Stimulated activated CD4-positive, alpha-beta T cell treated with anti-CD3 and anti-CD28 coated beads, Interleukin-1b, Interleukin-23, amount 100 ng/mL, for 48 hours (primary cell): ENCODE measurements at regions not wholly inside any gene's neighbourhood (a gene's known extent, or its start where the extent isn't known, plus 50 kb on each side); places are given as distances from the start of the nearest gene placed in this dataset.

Experiments
- DNase-seq: peaks from one replicate; pipeline ENCODE4 v3.0.0-alpha.2; 2020

DNA sequence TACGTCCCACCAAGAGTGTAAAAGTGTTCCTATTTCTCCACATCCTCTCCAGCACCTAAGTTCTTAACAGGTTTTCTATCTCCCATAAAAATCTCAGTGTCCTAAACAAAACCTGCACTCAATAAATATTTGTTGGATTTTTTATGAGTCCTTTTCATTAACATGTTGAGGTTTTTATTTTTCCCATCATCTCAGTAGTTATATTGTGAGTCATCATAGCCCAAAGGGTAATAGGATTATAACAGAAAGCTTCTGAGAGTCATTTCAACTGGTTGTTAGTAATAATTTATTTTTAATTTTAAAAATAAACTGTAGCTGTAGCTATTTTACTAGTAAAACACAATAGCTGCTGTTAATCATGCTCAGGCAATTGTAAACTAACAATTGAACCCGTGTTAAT lies 331.6 kb upstream of the SLC30A5 start:
- DNase-seq: no peak

DNA sequence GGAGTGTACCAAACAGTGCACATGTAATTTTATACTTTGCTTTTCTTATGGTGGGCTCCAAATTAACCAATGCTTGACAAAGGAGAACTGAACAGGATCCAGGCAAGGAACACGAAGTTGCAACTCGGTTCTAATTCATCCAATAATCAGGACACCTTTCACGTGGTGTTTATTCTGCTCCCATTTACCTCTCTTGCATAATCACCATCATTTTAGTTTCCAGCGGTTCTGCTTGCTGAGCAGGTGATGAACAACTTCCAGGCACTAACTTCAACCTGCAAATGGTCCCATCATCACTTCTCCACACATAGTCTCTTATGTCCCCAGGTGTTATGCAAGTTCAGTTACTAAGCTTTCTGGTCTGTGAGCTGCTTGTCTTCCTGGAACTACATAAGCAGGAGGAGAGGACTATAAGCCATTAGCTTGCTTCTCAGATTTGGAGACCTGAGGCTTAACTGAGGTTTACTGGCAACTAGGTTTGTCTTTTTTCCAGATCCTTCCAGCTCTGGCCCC lies 326.8 kb upstream of the SLC30A5 start:
- DNase-seq: no peak

DNA sequence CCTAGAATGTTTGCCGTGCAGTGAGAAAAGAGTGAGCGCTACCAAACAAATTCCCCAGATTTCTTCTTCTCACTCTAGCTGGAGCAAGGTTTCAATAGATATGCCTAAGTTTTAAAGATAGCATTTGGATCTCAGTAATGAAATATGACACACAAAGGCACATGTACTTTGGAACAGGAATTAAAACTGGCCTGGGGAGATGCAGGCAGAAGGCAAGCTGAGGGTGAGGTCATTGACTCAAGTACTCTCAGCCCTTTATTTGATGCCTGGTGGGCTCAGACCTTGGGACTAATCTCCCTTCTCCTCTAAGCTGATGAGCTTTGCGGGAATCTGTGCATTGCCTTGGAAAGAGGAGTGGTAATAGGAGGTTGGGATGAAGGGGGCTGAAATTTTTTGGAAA lies 323.3 kb upstream of the SLC30A5 start:
- DNase-seq: no peak

DNA sequence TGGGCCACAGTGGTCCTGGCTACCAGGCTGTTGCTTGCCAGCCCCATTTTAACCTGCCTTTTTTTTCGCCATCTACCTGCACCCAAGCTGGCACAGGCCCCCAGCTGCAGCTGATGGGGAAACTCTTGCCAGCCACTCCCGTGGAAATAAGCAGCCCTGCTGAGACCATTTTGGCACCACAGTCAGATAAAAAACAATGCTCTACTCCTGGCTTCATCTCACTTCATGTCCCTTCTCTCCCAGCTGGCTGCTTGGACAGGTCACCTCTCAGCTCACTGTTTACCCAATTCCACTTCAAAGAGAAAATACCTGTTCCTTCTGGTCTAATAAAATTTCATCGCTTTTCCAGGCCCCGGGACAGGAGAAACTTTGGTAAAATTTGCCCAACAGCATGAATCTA lies 322.6 kb upstream of the SLC30A5 start:
- no peak for DNase-seq

DNA sequence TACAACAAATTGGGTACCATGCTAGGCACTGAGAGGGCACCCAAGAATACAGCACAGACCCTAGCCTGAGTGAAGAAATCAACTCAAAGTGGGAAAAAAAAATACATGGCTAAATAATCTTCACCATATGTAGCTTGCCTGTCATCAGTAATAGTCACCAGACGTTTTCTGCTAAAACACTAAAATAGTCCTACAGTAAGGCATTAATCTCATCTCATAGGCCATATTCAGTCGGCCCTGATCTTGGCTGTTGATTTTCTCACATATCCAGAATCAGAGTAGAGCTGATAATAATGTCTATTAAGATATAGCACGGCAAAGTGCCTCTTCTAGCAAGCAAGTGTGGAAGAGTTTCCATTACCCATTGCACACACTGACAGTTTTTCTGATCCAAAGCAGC lies 322.1 kb upstream of the SLC30A5 start:
- no peak for DNase-seq

DNA sequence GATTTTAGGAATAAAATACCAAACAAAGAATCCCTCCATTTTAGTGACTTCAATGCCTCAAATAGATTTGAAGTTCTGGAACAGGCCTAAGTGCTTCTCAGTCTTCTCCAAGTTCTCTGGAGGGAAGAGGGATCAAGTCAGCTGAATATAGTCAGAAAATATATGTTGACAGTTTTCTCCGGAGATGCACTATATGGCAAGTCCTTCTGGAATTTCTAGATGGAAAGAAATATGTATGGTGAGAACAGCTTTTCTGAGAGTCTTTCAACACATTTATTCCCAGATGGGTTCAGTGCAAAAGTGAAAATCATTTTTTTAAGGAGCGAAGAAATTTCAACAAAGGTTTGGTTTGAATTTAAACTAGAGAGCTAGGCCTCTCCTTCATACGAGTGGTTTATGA lies 317.4 kb upstream of the SLC30A5 start:
- no peak for DNase-seq

DNA sequence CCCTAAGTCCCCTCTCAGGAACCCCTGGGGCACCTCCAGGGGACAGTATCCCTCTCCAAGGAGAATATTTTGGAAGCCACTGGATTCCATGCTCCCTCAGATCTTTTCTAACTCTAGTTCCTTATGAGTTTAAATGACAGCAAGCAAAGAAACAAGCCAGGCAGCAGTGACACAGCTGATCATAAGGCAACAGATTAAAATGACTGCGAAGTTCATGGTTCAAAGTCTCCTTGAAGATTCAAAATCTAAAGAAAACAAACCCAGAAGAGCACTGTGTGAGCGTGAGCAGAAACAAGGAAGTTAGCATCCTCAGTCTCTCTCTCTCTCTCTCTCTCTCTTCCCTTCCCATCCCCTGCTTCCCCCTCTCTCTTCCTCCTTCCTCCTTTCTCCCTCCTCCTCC lies 316.7 kb upstream of the SLC30A5 start:
- DNase-seq: no peak

DNA sequence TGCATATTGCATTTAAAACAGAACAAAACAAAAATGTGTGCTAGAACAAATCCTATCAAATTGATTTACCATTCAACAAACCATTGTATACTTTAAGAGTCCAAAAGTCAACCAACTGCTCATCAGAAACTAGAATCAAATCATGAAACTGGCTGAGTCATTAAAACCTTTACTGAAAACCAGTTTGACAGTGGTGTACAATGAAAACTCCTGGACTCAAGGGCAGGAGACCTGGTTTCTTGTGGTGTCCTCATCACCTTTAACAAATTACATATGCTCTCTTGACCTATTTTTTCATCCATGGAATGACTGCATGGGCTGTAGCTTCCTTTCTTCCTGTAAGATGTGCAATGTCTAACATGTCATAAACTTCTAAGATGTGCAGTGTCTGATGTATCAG lies 315.3 kb upstream of the SLC30A5 start:
- DNase-seq: no peak

DNA sequence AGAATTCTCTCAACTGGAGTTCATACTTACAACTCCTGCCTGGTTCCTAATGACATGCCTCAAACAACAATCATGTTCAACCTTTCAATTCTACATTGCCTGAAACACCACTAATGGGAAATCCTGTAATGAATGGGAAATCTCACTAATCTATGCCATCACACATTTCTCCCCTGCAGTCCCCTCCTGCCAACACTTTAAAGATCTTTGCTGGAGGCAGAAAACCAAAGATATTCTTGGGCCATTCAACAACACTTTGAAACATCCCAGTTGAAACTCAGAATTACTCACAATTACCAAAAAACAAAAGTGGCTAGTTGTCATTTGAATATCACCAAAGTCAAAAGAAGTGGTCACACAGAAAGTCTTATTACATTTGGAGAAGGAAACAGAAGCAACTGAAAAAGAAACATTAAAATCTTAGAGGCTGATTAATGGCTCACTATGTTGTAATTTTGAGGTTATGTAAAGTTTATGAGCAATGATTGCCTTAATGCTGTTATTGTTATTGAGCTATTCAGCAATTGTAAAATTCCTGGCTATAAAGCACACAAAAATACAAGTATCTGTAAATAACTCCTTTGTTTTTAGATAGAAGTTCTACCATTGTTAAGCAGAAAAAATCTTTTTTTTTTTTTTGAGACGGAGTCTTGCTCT lies 313.4 kb upstream of the SLC30A5 start:
- DNase-seq: no peak

DNA sequence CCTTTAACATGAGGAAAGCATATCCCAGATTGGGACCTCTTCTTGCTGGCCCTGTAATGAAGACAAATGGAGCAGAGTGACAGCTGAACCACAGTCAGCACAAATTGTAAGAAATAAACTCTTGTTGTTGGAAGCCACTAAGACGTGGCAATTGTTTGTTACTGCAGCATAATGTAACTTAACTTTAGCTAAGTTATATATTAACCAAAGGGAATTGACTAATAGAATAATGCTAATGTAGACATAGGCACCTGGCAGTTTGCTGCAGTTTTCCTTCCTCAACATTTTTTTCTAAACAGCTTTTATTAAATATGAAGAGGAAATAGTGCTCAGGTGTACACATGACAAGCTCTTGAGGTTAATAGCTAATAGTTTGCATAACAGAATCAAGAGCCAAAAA lies 300.7 kb upstream of the SLC30A5 start:
- no peak for DNase-seq

DNA sequence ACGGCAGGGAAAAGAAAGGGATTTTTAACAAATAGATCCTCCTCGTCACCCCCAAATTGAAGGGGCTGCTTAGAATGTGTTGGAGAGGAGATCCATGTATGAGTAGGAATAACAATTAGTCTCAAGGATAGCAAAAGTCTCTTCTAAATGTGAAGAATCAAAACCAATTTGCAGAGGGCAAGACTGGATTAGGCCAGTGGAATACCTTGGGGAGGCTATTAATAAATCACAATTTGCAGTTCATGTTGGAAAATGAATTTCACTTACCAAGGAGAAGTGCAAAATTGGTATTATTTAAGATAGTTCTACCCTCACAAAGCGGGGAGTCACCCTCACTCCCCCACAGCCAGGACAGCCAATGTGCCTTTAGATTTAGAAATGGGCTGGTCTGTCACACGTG lies 299.8 kb upstream of the SLC30A5 start:
- no peak for DNase-seq

DNA sequence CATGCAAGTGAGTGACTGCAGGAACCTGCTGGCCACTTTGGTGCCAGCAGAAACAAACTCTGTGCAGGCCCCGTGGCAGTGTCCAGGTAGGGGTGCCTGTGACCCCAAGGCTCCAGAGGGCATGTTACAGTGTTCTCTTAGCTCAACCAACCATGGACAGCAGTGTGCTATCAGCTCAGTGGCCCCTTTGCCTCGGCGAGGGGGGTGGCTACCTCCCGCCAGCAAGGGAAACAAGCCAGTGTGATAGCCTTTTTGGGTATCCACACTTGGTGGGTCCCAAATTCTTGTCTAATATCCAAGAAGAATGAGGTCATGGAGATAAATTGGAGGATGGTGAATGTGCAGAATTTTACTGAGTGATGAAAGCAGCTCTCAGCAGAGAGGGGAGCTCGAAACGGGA lies 298.6 kb upstream of the SLC30A5 start:
- DNase-seq: no peak

DNA sequence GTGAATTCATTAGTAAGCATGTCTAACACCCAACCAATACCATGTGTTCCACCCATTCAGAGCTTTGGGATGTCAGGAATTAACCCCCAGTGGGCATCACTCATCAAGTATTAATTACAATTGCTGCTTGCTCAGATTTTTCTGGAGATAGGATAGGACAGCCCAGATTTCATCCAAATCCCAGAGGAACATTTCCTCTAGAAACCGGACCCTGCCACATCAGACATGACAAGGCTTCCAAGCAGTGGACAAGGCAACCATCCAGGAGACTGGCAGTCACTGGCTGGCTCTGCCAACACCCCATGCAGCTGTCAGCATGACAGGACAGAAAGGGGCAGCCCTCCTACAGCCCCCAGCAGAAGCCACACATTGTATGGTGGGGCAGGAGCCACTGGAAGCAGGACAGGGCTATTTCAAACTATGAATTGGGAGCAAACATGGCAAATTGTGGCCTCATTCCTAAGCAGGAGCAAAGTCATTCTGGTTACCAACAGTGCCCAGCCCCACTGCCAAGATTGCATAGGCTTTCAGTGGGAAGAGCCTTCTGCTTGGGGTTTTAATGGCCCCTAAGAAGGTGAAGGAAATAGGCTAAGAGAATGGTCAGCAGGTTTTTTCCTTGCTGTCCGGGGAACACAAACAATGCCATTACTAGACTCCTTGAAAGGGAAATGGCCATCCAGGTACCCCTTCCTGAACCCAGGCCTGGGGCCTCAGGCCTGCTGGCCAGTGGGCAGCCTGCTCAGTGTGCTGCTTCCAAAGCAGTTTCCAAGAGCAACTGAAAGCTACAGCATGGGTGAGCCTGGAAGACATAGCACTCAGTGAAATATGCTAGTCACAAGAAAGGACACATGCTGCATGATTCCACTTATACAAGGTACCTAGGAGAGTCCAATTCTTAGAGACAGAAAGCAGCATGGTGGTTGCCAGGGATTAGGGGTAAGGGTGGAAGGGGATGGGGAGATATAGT lies 294.7 kb upstream of the SLC30A5 start:
- no peak for DNase-seq

DNA sequence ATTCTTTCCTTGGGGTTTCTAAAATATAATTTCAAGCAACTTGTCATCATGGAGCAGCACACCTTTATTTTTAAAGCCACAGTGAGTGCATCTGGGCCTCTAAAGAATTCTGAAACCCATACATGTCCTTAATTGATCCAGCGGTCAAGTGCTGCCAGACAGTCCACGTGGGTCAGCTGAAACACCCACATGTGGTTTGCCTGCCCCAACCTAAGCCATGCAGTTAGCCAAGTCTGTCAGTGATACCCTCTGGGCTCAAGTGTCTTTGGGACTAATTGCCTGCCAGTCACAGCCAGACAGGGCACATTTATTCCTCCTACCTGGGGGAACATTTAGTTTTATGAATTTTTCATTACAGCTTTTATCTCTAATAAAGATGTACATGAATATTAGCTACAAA lies 291.4 kb upstream of the SLC30A5 start:
- no peak for DNase-seq

DNA sequence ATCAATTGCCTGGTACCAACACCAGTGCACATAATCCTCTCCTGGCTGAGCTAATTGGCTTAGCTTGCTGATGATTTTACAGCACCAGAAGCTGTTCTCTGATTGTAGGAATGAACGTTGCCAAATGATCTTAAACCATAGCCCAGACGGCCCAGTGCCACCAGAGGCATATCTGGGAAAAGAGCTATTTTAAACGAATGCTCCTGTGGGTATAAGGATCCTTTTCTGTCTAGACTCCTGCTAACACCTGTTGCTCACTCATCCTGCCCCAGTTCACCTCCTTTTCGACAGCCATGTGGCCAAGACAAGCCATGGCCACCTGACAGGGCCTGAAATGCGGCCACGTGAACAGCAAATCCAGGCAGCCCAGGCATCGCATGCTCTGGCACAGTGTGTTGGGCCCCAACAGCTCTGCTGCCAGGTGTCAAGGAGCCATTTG lies 289.9 kb upstream of the SLC30A5 start:
- no peak for DNase-seq

DNA sequence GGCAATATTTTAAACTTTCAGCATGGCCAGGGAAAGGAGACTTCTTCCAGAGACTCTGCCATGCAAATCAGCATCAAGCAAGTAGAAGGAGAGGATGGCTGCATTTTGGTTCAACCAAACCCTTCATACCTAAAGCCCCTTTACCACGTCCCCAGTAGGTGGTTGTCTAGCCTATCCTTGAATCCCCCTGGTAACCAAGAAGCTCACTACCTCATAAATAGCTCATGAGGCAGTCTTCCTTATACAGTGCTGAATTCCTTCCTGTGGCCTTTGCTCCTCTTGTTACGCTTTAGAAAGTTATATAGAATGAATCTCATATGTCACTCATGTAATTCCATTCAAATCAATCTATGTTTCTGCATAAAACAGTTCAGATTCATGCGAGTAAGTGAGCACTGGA lies 289.5 kb upstream of the SLC30A5 start:
- DNase-seq: no peak

DNA sequence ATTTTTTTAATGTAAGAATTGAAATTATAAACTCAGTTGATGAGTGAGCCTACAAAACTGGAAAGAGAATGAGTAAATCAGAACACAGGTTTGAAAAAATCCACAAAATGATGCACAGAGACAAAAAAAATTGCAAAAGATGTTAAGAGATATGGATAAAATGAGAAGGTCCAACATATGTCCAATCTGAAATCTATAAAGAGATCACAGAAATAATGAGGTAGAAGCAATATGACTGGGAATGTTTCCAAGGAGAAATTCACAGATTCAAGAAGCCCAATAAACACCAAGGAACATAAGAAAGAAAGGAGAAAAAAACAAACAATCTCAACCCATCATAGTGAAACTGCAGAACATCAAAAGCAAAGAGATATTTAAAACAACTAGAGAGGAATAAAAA lies 288.4 kb upstream of the SLC30A5 start:
- no peak for DNase-seq

DNA sequence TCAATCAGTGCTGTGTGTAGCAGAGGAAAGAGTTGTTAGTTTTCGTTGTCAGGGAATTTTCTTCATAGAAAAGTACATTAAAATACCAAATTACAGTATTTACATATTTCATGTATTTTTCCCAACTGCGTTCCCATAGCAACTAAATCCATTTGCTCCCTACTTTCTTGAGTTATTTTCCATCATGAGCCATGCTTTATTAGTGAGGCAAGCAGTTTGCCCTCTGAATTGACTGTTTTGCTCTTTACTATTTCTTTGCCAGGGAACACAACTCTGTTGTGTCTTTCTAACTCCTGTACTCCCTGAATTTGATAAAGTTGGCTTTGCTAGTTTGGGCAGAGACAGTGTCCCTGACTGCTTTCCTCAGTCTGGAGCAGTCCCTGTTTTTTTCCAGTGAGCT lies 276.2 kb upstream of the SLC30A5 start:
- DNase-seq: no peak

DNA sequence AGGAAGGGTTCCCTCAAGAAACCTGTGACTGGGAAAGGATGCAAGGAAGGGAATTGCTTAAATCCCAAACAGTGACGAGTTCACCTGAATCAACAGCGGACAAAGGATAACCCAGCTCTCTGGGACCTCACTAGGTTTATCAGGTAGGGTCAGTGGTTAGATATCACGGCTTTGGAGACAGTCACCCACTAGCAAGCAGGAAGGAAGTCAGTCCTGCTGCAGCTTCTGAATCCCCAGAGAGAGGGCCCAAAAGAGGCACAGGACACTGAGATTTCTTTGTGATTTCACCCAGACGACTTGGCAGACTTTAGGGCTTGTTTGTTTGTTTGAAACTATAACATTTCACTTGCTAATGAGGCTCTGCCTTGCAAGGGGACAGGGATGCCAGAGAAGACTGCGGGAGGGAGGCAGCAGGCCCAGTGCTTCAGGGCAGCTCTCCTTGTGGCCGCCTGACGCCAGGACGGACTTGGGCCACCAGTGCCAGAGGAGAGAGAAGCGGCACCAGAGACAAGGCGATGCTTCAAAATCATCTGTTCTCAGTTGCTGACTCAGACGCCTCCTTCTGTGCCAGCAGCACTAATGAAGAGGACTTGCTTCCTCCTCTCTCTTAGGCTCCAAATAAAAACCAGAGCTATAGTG lies 275.6 kb upstream of the SLC30A5 start:
- DNase-seq: no peak

DNA sequence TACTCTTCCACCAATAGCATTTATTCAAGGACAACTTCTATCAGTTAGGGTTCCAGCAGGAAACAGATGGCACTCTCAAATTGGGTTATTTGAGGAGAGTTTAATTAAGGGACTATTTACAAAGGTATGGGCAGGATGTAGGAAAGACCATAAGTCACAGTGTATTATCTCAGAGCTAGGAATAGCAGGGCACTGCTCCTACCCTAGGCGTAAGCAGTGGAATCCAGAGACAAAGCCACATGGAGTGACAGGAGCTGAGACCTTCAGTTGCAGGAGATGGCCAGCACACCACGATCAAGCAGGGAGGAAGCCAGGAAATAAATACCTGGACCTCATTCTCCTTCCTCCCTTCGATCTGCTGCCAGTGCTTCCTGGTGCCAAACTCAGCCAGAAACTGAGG lies 274.9 kb upstream of the SLC30A5 start:
- no peak for DNase-seq

DNA sequence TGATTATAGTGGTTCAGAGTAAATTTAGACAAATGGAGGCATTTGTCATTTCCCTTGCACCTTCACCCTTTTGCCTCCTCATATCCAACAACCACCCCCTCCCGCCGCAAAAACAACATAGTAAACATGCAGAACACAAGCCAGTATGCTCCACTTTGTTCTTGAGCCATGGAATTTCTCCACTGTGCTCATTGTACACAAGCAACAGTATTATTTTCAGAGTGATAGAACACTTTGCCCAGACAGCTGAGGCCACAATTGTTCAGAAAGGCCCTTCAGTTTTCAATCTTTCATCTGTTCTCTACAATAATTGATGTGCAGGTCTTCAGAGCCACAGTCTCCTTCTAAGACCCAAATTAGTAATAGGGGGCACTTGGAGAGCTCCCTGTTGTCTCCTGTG lies 272.8 kb upstream of the SLC30A5 start:
- DNase-seq: no peak

DNA sequence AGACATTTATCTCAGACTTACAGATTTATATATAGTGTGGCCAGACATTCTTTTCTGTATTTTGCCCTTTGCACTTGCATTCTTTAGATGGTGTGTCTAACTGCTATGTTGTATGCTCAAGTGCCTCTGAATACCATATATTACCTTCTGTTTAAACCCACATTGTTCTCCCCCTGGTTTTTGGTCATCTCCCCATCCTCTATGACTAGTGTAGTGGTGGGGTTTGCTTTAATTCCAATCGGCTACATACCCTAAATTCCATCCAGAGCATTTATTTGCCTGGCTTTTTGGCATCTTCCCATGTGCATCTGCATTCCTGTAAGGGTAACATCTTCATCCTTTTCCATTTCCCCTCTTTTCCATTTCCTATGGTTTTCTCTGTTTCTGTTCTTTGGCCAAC lies 271.0 kb upstream of the SLC30A5 start:
- no peak for DNase-seq

DNA sequence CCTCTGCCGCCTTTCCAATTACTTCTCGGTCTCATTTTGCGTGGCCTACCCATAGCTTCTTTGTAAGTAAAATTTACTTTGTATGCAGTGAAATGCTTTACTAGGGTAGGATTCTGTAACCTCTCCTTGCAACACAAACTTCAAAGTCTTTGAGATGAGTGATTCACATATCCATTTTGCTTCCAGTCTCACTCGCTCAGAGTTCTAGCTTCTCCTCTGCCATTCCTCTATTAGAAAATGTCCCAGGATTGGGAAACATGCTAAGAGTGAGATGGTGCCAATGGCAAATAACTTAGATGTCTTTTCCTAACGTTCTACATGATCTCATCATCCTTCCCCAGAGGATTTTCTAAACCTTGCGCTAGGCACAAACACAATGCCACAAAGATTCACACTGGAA lies 270.5 kb upstream of the SLC30A5 start:
- no peak for DNase-seq

DNA sequence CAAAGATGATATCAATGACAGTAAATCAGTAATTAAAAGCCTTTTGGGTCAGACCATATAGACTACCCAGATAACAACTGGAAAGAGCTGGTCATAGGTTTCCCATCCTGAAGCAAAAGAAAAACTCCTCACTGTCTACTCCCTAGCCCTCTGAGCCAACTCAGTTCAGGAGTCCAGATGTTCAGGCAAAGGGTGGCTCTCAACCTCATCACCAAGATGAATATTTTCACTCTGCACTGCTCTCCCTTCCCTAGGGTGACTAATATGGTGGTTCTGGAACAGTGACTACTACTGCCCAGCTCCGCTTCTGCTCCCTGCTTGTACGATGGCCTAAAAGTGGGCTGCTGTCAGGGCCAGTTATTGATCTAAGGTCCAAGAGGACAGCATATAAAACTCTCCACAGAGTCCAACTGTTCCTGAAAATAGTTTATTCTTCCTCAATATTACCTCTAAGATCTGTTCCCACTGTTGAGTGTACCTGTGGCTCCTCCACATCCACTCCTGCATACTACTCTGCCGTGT lies 263.4 kb upstream of the SLC30A5 start:
- no peak for DNase-seq
